GM12891 (cell line): ENCODE measurements at regions not wholly inside any gene's neighbourhood (a gene's known extent, or its start where the extent isn't known, plus 50 kb on each side); places are given as distances from the start of the nearest gene placed in this dataset.

Experiments used
- POLR2A ChIP-seq: IDR thresholded peaks from 2 replicates; pipeline ENCODE4 v1.6.1; 2011; ENCODE audit warnings: low read depth, low read length, control low read depth
- SPI1 ChIP-seq: IDR thresholded peaks from 2 replicates; pipeline ENCODE4 v1.6.1; 2011; ENCODE audit warnings: low read depth, low read length, control low read depth

DNA sequence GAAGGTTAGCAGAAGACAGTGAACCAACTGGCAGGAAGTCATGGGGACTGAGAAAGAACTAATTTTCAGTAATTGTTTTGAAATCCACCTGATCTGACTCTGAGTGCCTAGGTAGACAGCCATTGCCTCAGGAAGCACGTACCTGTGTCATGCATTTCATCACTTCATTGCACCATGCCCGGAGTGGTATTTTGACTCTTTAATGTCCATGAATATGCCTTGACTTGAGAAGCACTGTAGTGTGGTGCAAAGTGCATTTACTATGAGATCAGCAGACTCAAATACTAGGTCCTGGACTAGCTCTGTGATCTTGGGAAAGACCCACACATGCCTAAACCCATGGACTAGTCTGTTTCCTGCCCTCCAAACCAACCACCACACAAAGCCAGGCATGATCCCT lies 370.9 kb upstream of the MARCKS start:
- TF ChIP-seq SPI1 (no peak), POLR2A (no peak)
